Right lobe of liver (tissue), 4 donors: ENCODE measurements at regions not wholly inside any gene's neighbourhood (a gene's known extent, or its start where the extent isn't known, plus 50 kb on each side); places are given as distances from the start of the nearest gene placed in this dataset.

Source experiments
- CTCF ChIP-seq, 4 donors: fragments of 200-600 bp in 3 of 4; fragments of 450-650 bp in 1 of 4; IDR thresholded peaks; one replicate each; pipeline versions ENCODE4 v1.5.1 to v1.8.0; 2016 to 2022; ENCODE audit warnings: antibody characterized with exemption in 4 of 4, mild to moderate bottlenecking in 2 of 4
- POLR2A ChIP-seq: fragments of 450-650 bp; IDR thresholded peaks from one replicate; pipeline ENCODE4 v1.6.1; 2017; ENCODE audit warnings: antibody characterized with exemption, mild to moderate bottlenecking
- donor health status: DM: no; HTN: no; CAD: no.
- donor health status: DM: no; HTN: no; CAD: no.
- donor health status: DM: no; HTN: yes; CAD: no.

- TF ChIP-seq CTCF (IDR thresholded peaks at IDR 0.05): no peak
- TF ChIP-seq POLR2A: no peak
Measured at GRCh38 chr7:121474301-121474673, 78.2 kb upstream of the FAM3C start.
